IMR-90 (cell line): ENCODE measurements at regions not wholly inside any gene's neighbourhood (a gene's known extent, or its start where the extent isn't known, plus 50 kb on each side); places are given as distances from the start of the nearest gene placed in this dataset.

Source experiments
- ATAC-seq: fragments of 200-7000 bp; cut with Tn5 transposase; 2 replicates; pipeline ENCODE4 v1.9.1; 2020; ENCODE audit warnings: low read depth, mild to moderate bottlenecking, moderate library complexity
- BruUV-seq: library from RNA; stranded (reverse); fragments of 400-500 nt; replicated peaks from 2 replicates; lab custom pipeline; 2021; lab: Mats Ljungman, UMichigan
- CTCF ChIA-PET: fragments of 300-600 bp; formaldehyde crosslinking; extraction: SDS; loops from one replicate; lab custom pipeline; 2021; ENCODE audit warnings: antibody characterized with exemption; lab: Yijun Ruan, JAX
- POLR2A ChIA-PET: fragments of 300-600 bp; sonication (Branson Sonifier 250); formaldehyde crosslinking; loops from one replicate; lab custom pipeline; 2022; ENCODE audit warnings: antibody characterized with exemption; ENCODE audit not compliant: unreplicated experiment; lab: Charles Lee
- DNase-seq: peaks from one replicate; pipeline ENCODE4 v3.0.0; 2013
- H2AFZ ChIP-seq: replicated peaks from 2 replicates; pipeline ENCODE3; 2013; ENCODE audit warnings: low read length, mild to moderate bottlenecking; ENCODE audit not compliant: poor library complexity
- H2AK5ac ChIP-seq: 2 replicates; pipeline ENCODE4 v1.6.1; 2013; ENCODE audit warnings: low read depth, low read length, inconsistent platforms
- H2AK9ac ChIP-seq: replicated peaks from 2 replicates; pipeline ENCODE3; 2013; ENCODE audit warnings: mild to moderate bottlenecking, low read depth, low read length, moderate library complexity; ENCODE audit not compliant: poor library complexity
- H2BK120ac ChIP-seq: 2 replicates; pipeline ENCODE4 v1.6.1; 2013; ENCODE audit warnings: low read depth, low read length, inconsistent platforms
- H2BK15ac ChIP-seq: 3 replicates; pipeline ENCODE4 v1.6.1; 2013; ENCODE audit warnings: low read depth, low read length, inconsistent platforms
- H2BK20ac ChIP-seq: 2 replicates; pipeline ENCODE4 v1.6.1; 2013; ENCODE audit warnings: low read depth, mild to moderate bottlenecking, inconsistent platforms, low read length, moderate library complexity
- H2BK5ac ChIP-seq: 2 replicates; pipeline ENCODE4 v1.6.1; 2013; ENCODE audit warnings: mild to moderate bottlenecking, low read depth, low read length, inconsistent platforms; ENCODE audit not compliant: poor library complexity, severe bottlenecking
- H3K14ac ChIP-seq: replicated peaks from 2 replicates; pipeline ENCODE4 v1.6.1; 2013; ENCODE audit warnings: low read depth, low read length, inconsistent platforms
- H3K18ac ChIP-seq: 2 replicates; pipeline ENCODE4 v1.6.1; 2013; ENCODE audit warnings: low read depth, low read length, control low read depth
- H3K23ac ChIP-seq: 2 replicates; pipeline ENCODE4 v1.6.1; 2013; ENCODE audit warnings: low read depth, low read length, inconsistent platforms
- H3K27ac ChIP-seq: 2 replicates; pipeline ENCODE4 v1.5.1; 2013; ENCODE audit warnings: mild to moderate bottlenecking, control low read depth, low read length; ENCODE audit not compliant: insufficient read depth
- H3K27me3 ChIP-seq: 2 replicates; pipeline ENCODE4 v1.6.1; 2013; ENCODE audit warnings: low read length; ENCODE audit not compliant: control insufficient read depth, insufficient read depth
- H3K36me3 ChIP-seq: 2 replicates; pipeline ENCODE4 v1.6.1; 2013; ENCODE audit warnings: low read length, mixed read lengths; ENCODE audit not compliant: control insufficient read depth, insufficient read depth
- H3K4ac ChIP-seq: 2 replicates; pipeline ENCODE4 v1.6.1; 2013; ENCODE audit warnings: low read depth, low read length, inconsistent platforms
- H3K4me1 ChIP-seq: 2 replicates; pipeline ENCODE4 v1.6.1; 2013; ENCODE audit warnings: low read length, mixed read lengths; ENCODE audit not compliant: control insufficient read depth, insufficient read depth
- H3K4me2 ChIP-seq: 2 replicates; pipeline ENCODE4 v1.6.1; 2013; ENCODE audit warnings: low read depth, mild to moderate bottlenecking, control low read depth, low read length, moderate library complexity
- H3K4me3 ChIP-seq: 2 replicates; pipeline ENCODE4 v1.5.1; 2013; ENCODE audit warnings: low read depth, mild to moderate bottlenecking, control low read depth, low read length, moderate library complexity; ENCODE audit not compliant: insufficient read depth
- H3K56ac ChIP-seq: 2 replicates; pipeline ENCODE4 v1.6.1; 2013; ENCODE audit warnings: low read length, inconsistent platforms; ENCODE audit not compliant: insufficient read depth; ENCODE audit errors: extremely low read depth
- H3K79me1 ChIP-seq, 2 experiments: 2 replicates each; pipeline ENCODE4 v1.6.1; 2013; ENCODE audit warnings: low read length in 2 of 2, inconsistent platforms in 1 of 2, low read depth in 1 of 2
- H3K9ac ChIP-seq: 2 replicates; pipeline ENCODE4 v1.6.1; 2013; ENCODE audit warnings: low read depth, low read length, control low read depth
- H3K9me1 ChIP-seq: 2 replicates; pipeline ENCODE4 v1.6.1; 2013; ENCODE audit warnings: low read length, inconsistent platforms; ENCODE audit not compliant: insufficient read depth
- H3K9me3 ChIP-seq: 2 replicates; pipeline ENCODE4 v1.6.1; 2013; ENCODE audit warnings: low read length; ENCODE audit not compliant: control insufficient read depth, insufficient read depth
- H4K20me1 ChIP-seq: 2 replicates; pipeline ENCODE4 v1.6.1; 2013; ENCODE audit warnings: low read length, inconsistent platforms; ENCODE audit not compliant: insufficient read depth
- H4K5ac ChIP-seq: 2 replicates; pipeline ENCODE4 v1.6.1; 2013; ENCODE audit warnings: mild to moderate bottlenecking, low read depth, low read length, control low read depth
- H4K8ac ChIP-seq, 2 experiments: 2 replicates each; pipeline ENCODE4 v1.6.1; 2013; ENCODE audit warnings: low read depth in 2 of 2, low read length in 2 of 2, control low read depth in 1 of 2, inconsistent platforms in 1 of 2
- H4K91ac ChIP-seq: 2 replicates; pipeline ENCODE4 v1.6.1; 2013; ENCODE audit warnings: low read depth, low read length, inconsistent platforms; ENCODE audit not compliant: insufficient read depth
- RCOR1 ChIP-seq: IDR thresholded peaks from 2 replicates; pipeline ENCODE4 v1.6.1; 2012; ENCODE audit warnings: mild to moderate bottlenecking, low read length, improper control_type of control experiment; ENCODE audit not compliant: insufficient replicate concordance
- WGBS, 2 experiments: methylation state at CpG; one replicate each; pipeline versions ENCODE4 v1.1.5 to v1.1.7; 2013; ENCODE audit warnings: missing lambda C conversion rate in 2 of 2; ENCODE audit not compliant: insufficient read length in 1 of 2; ENCODE audit errors: extremely low coverage in 2 of 2; 5-methylcytosine and 5-hydroxymethylcytosine counted together
- dilution Hi-C: fragments of 300-500 bp; cut with HindIII; formaldehyde crosslinking; loops from one replicate; pipeline ENCODE4 v1.14.3; 2018; ENCODE audit warnings: low sequenced_read_pairs; ENCODE audit not compliant: unreplicated experiment
- in situ Hi-C: fragments of 300-500 bp; cut with MboI; formaldehyde crosslinking; loops from 3 replicates; pipeline ENCODE4 v1.14.3; 2019; ENCODE audit warnings: low sequenced_read_pairs, inconsistent platforms, mixed read lengths
- intact Hi-C: fragments of 100-400 bp; cut with micrococcal nuclease; formaldehyde crosslinking; loops from 2 replicates; pipeline ENCODE4 v1.10.0; 2022

DNA sequence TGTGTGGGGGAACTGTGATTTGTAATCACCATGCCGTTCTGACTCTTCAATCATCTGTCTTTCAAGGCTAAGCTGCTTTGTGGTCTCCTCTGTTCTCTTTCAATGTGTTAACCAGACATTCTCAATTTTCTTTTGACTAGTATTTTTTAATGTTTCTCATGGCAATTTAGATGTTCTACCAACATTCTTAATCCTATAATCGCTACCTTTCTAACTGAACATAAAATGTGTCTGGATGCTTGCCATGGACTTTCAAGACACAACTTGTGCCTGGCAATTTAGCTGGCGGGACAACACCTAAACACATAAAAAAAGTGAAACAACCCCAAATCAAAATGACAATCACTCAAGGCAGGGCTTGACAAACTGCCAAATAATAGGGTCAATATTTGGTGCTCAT lies 135.0 kb upstream of the ACKR3 start:
- intact Hi-C loops, result no loop called here
- no peak overlapping the region for H3K4ac ChIP-seq
- no peaks in the 10 kb centered on the region for H3K4me1 ChIP-seq
- ChIA-PET CTCF (no interaction called here), POLR2A (no interaction called here)
- no peak overlapping the region for H3K4me3 ChIP-seq
- H2BK20ac ChIP-seq, result no peak overlapping the region
- no peak overlapping the region for H3K9ac ChIP-seq
- H3K79me1 ChIP-seq, result no peaks in the 10 kb centered on the region
- no peak overlapping the region for H4K5ac ChIP-seq
- no peak for ATAC-seq
- no peak overlapping the region for H3K4me2 ChIP-seq
- H4K20me1 ChIP-seq, result no peaks in the 10 kb centered on the region
- no peak overlapping the region for H4K8ac ChIP-seq
- 0 out of 2 replicates have a peak, but pooled peaks cover under 1% of the 10 kb centered on the region for H3K9me3 ChIP-seq
- H3K56ac ChIP-seq, result no peak overlapping the region
- no peak overlapping the region for H3K18ac ChIP-seq
- BruUV-seq, result no TSS peak
- H2AK5ac ChIP-seq, result no peak overlapping the region
- H2BK120ac ChIP-seq, result no peak overlapping the region
- H3K9me1 ChIP-seq, result no peaks in the 10 kb centered on the region
- DNase-seq, result no peak
- H2BK15ac ChIP-seq, result no peak overlapping the region
- H4K91ac ChIP-seq, result no peak overlapping the region
- H3K23ac ChIP-seq, result no peak overlapping the region
- H3K36me3 ChIP-seq, result no peaks in the 10 kb centered on the region
- no peak overlapping the region for H3K27ac ChIP-seq
- H2BK5ac ChIP-seq, result no peak overlapping the region
- no peak overlapping the region for H3K14ac ChIP-seq
- H2AK9ac ChIP-seq, result no peak overlapping the region
- in situ Hi-C loops, result no loop called here
- dilution Hi-C loops, result no loop called here
- H2AFZ ChIP-seq, result no peak overlapping the region
- no peaks in the 10 kb centered on the region for H3K27me3 ChIP-seq
- no peak for TF ChIP-seq RCOR1
- WGBS, 2 experiments, result no CpG with 5 or more reads among the region's 3 CpGs
